Right atrium auricular region (tissue), 2 donors: ENCODE measurements at regions not wholly inside any gene's neighbourhood (a gene's known extent, or its start where the extent isn't known, plus 50 kb on each side); places are given as distances from the start of the nearest gene placed in this dataset.

Experiments
- DNase-seq: peaks from one replicate; pipeline ENCODE4 v3.0.0-alpha.2; 2019; ENCODE audit warnings: low spot score
- H3K27ac ChIP-seq, 2 donors: fragments of 200-600 bp; sonication (generic); 1 replicate in 1 of 2; 2 replicates in 1 of 2; pipeline ENCODE4 v1.5.1; 2016 to 2019
- H3K27me3 ChIP-seq, 2 donors: fragments of 200-600 bp; sonication (generic); one replicate each; pipeline versions ENCODE4 v1.5.1 to v1.6.0; 2017 to 2019
- H3K36me3 ChIP-seq: fragments of 200-600 bp; sonication (generic); one replicate; pipeline ENCODE4 v1.5.1; 2016
- H3K4me1 ChIP-seq, 2 donors: fragments of 200-600 bp; sonication (generic); one replicate each; pipeline versions ENCODE4 v1.5.1 to v1.6.0; 2017 to 2019
- H3K4me3 ChIP-seq, 2 donors: fragments of 200-600 bp; sonication (generic); 1 replicate in 1 of 2; 2 replicates in 1 of 2; pipeline ENCODE4 v1.5.1; 2017 to 2019; ENCODE audit warnings: mild to moderate bottlenecking in 1 of 2, moderate library complexity in 1 of 2
- H3K9me3 ChIP-seq, 2 donors: fragments of 200-600 bp; sonication (generic); one replicate each; pipeline ENCODE4 v1.5.1; 2019
- TF ChIP-seq, protein P1 (sequence below), 2 donors: fragments of 200-600 bp; sonication (generic); IDR thresholded peaks; one replicate each; pipeline ENCODE4 v1.5.1; 2019; ENCODE audit warnings: antibody characterized with exemption in 2 of 2

DNA sequence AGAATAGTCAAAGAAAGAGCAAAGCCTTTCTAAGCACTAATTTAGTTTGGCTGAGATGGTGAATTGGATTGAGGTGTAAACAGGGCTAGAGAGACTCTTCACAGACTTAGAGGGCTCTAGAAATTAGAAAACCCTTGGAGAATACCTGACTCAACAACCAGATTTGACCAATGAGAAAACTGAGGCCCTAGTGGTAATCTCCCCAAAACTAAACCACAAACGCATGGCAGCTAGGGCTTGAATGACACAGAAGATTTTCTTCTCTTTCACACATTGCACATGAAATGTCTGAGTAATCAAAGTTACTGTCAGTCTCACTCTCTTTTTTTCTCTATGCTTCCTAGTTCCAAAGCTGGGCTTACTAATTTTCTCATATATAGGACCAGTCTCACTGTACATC, 314.5 kb upstream of the KCNJ16 start:
- no peak overlapping the region for H3K4me3 ChIP-seq
- TF ChIP-seq, protein P1, sequence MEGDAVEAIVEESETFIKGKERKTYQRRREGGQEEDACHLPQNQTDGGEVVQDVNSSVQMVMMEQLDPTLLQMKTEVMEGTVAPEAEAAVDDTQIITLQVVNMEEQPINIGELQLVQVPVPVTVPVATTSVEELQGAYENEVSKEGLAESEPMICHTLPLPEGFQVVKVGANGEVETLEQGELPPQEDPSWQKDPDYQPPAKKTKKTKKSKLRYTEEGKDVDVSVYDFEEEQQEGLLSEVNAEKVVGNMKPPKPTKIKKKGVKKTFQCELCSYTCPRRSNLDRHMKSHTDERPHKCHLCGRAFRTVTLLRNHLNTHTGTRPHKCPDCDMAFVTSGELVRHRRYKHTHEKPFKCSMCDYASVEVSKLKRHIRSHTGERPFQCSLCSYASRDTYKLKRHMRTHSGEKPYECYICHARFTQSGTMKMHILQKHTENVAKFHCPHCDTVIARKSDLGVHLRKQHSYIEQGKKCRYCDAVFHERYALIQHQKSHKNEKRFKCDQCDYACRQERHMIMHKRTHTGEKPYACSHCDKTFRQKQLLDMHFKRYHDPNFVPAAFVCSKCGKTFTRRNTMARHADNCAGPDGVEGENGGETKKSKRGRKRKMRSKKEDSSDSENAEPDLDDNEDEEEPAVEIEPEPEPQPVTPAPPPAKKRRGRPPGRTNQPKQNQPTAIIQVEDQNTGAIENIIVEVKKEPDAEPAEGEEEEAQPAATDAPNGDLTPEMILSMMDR (IDR thresholded peaks at IDR 0.05) = no peak
- H3K27ac ChIP-seq = no peak overlapping the region
- H3K27me3 ChIP-seq = no peaks in the 10 kb centered on the region
- H3K9me3 ChIP-seq = no peaks in the 10 kb centered on the region
- H3K36me3 ChIP-seq = no peaks in the 10 kb centered on the region
- H3K4me1 ChIP-seq = no peaks in the 10 kb centered on the region
- no peak for DNase-seq

DNA sequence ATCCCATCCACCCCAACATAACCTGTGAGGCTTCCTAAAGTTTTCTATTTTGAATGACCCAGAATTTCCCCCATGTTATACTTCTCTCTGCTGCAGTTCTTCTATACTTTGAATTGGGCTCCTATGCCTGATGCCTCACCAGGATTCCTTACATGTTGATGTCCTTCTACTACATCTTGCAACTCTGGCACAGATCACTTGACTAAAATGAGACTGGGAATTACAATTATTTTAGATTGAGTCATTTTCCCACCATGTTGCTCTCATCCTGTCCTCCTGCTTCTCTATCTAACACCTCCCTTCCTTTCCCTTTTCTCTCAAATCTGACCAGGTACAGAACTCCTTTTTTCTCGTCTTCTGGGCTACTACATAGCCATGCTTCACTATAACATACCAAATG, 314.0 kb upstream of the KCNJ16 start:
- Histone ChIP-seq H3K36me3 (no peaks in the 10 kb centered on the region), H3K4me3 (no peak overlapping the region), H3K4me1 (no peaks in the 10 kb centered on the region), H3K27me3 (no peaks in the 10 kb centered on the region), H3K27ac (no peak overlapping the region), H3K9me3 (no peaks in the 10 kb centered on the region)
- no peak for DNase-seq
- TF ChIP-seq, protein P1 (IDR thresholded peaks at IDR 0.05) = no peak

DNA sequence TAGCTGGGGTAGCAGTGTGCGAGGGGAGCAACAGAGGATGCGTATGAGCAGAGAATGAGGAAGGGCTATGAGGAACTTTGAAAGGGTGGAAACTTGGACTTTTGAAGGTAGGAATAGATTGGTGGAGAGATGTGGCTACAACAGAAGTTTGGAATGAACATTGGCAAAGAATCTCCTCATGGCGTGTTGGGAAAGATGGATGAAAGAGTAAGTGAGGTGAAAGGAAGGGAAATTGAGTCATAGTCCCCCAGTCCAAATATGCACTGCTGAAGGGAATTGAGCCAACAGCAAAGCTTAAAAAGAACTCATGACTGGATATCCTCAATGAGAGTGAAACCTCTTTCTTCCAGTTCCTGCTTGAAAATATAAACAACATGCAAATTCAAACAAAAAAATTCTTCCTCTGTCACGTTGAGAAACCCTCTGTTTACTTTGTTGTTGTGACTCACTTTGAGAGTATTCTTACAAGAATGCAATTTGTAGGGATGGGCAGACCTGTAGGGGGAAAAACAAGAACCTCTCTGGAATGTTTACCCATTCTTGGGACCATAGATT, 313.2 kb upstream of the KCNJ16 start:
- Histone ChIP-seq H3K36me3 (no peaks in the 10 kb centered on the region), H3K27ac (no peak overlapping the region), H3K27me3 (no peaks in the 10 kb centered on the region), H3K4me3 (no peak overlapping the region), H3K9me3 (no peaks in the 10 kb centered on the region), H3K4me1 (no peaks in the 10 kb centered on the region)
- TF ChIP-seq, protein P1 (IDR thresholded peaks at IDR 0.05) = no peak
- no peak for DNase-seq

DNA sequence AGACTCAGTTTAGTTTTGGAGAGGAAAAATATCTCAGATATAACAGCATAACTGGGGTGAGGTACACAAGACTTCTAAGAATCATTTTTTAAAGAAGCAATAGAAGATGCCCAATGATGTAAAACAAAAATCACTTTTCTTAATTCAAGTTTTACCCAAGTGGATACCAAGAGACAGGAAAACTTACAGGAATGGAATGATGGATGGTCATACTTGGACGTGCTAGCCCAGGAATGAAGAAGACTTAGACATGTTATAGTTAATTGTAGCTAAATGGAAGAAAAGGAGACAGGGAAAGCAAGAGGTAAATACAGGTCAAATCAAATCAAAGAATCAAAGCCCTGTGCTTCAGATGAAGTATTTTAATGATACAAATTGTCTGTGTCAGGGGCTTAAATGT, 312.7 kb upstream of the KCNJ16 start:
- Histone ChIP-seq H3K36me3 (no peaks in the 10 kb centered on the region), H3K9me3 (no peaks in the 10 kb centered on the region), H3K4me1 (no peaks in the 10 kb centered on the region), H3K4me3 (no peak overlapping the region), H3K27me3 (no peaks in the 10 kb centered on the region), H3K27ac (no peak overlapping the region)
- no peak for DNase-seq
- TF ChIP-seq, protein P1 (IDR thresholded peaks at IDR 0.05) = no peak

DNA sequence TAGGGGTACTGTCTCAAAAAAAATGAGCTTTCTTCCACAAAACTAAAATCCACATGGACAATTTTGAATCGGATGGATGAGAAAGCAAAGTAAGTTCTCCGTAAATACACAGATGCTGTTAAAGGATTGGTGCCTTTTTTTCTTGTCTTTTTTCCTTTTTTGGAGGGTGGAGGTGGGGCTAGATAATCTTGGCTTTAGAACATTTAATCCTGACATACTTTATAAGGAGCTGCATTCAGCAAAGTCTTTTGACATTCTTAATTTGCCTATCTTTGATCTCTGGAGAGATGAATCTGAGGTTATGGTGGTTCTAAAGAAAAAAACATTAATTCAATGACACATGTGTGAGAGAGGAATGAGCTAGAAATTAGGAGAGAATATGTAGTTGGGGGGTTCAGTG, 312.3 kb upstream of the KCNJ16 start:
- H3K27ac ChIP-seq = no peak overlapping the region
- H3K36me3 ChIP-seq = no peaks in the 10 kb centered on the region
- H3K9me3 ChIP-seq = no peaks in the 10 kb centered on the region
- H3K4me1 ChIP-seq = no peaks in the 10 kb centered on the region
- no peak for DNase-seq
- TF ChIP-seq, protein P1 (IDR thresholded peaks at IDR 0.05) = no peak
- no peak overlapping the region for H3K4me3 ChIP-seq
- H3K27me3 ChIP-seq = no peaks in the 10 kb centered on the region

DNA sequence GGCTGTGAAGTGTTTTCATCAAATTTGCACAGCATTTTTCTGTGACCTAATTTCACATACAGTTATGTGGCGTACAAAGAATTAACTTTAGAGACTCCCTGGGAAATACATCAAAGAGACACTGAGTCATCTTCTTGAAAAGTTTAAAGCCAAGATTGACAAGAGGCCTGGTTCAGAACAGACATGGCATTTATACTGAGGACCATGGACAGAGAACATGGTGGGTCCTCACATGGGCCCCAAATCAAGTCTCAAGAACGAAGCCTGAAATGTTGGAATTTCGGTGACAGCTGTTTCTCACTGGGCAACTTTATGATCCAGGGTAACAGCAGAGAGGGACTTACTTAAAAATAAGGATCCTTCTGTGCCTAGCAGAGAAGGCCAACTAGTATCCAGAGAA, 311.5 kb upstream of the KCNJ16 start:
- Histone ChIP-seq H3K4me3 (no peak overlapping the region), H3K4me1 (no peaks in the 10 kb centered on the region), H3K27me3 (no peaks in the 10 kb centered on the region), H3K27ac (no peak overlapping the region), H3K36me3 (no peaks in the 10 kb centered on the region), H3K9me3 (no peaks in the 10 kb centered on the region)
- TF ChIP-seq, protein P1 (IDR thresholded peaks at IDR 0.05) = no peak
- no peak for DNase-seq
